ENCODE measurements at regions not wholly inside any gene's neighbourhood (a gene's known extent, or its start where the extent isn't known, plus 50 kb on each side); places are given as distances from the start of the nearest gene placed in this dataset.

DNA sequence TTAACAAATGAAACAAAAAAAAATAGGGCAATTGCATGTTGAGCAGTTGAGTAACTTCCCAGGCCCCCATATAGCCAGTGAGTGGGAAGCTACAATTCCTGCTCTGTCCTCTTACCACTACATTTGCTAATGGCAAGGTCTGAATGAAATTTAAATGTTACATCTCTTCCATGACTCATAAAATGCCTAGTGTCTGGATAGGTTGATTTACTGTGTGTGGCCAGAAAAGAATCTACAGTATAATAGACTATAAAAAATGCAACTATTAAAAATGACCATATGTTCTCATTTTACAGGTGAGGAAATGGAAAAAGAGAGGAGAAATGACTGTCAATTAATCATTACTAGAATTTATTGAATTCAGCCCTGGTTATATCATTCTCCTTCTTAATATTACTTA lies 1199.3 kb downstream of the CDH11 start:
- TF ChIP-seq POLR2AphosphoS5 (IDR thresholded peaks at IDR 0.05) (no peak), POLR2A (IDR thresholded peaks at IDR 0.05) (no peak), EP300 (IDR thresholded peaks at IDR 0.05) (no peak)
- TF ChIP-seq, protein P1, sequence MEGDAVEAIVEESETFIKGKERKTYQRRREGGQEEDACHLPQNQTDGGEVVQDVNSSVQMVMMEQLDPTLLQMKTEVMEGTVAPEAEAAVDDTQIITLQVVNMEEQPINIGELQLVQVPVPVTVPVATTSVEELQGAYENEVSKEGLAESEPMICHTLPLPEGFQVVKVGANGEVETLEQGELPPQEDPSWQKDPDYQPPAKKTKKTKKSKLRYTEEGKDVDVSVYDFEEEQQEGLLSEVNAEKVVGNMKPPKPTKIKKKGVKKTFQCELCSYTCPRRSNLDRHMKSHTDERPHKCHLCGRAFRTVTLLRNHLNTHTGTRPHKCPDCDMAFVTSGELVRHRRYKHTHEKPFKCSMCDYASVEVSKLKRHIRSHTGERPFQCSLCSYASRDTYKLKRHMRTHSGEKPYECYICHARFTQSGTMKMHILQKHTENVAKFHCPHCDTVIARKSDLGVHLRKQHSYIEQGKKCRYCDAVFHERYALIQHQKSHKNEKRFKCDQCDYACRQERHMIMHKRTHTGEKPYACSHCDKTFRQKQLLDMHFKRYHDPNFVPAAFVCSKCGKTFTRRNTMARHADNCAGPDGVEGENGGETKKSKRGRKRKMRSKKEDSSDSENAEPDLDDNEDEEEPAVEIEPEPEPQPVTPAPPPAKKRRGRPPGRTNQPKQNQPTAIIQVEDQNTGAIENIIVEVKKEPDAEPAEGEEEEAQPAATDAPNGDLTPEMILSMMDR (IDR thresholded peaks at IDR 0.05): no peak
